GM21717 (cell line): ENCODE measurements at regions not wholly inside any gene's neighbourhood (a gene's known extent, or its start where the extent isn't known, plus 50 kb on each side); places are given as distances from the start of the nearest gene placed in this dataset.

Experiments
- ATAC-seq: cut with Tn5 transposase; IDR thresholded peaks from one replicate; pipeline ENCODE4 v1.9.1; 2021; ENCODE audit warnings: mild to moderate bottlenecking, moderate library complexity; ENCODE audit not compliant: unreplicated experiment

DNA sequence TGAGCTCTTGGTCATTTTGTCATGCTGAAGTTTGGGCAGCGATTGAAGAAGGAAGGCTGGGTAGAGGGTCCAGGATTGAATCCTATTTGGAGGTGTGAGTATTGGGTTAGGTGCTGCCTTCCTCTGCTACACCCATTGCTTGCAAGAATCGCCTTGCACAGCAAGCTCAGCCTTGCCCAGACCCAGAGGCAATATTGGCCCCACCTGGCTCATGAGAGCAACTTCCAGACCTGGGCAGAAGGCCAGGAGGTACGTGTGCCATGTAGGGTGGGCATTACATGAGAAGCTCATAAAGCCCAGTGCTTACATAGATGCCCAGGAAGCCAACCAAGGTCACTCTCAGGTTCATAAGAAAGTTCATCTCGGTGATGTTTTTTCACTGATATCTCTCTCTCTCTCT lies 718.0 kb downstream of the EFNB2 start:
- ATAC-seq = no peak

DNA sequence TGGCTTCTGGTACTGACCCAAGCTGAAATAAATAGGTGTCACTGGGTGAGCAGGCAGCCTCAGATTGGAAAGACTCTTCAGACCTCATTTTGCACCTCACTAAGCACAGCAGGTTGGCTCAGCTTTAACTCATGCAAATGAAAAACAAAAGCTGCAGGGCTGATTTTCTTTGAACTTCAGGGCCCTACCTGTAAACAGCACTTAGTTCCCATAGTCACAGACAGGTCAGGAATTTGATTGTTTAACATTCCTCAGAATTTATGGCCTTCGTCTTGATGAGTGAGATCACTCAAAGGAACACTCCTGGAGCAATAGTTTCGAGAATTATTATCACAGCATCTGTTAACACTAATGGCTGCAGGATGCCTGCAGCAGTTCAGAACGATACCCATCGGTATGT lies 718.5 kb downstream of the EFNB2 start:
- ATAC-seq = no peak

GRCh38 chr13:105814902-105815250 lies 720.6 kb downstream of the EFNB2 start:
- ATAC-seq = no peak

DNA sequence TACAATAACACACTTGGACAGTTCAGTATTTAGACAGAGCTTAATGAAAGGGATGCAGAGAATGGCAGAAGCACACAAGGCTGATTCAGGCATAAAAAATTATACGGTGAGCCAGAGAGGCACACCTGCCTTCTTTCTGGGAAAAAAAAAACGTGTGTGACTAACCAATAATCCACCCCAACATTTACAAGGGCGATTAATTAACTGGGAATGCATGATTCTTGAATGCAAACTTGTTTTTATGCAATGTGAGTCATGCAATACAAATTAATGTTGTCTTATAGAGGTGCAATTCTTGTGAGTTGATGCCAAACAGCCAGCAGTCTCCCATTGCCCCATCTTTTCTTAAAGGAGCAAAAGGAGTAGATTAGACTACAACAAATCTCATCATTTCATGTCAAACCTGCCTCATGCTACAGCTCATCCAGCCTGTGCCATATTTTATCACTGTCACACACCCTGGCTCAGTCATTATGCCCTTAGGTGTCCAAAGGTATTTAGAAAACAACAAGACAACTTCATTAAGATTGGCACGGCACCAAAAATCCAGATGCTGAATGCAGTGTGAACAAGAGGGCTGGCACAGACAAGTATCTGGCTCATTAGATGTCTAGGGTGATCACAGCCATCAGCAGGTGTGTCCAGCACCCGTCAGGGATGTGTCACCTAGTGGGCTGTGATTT lies 721.1 kb downstream of the EFNB2 start:
- no peak for ATAC-seq

DNA sequence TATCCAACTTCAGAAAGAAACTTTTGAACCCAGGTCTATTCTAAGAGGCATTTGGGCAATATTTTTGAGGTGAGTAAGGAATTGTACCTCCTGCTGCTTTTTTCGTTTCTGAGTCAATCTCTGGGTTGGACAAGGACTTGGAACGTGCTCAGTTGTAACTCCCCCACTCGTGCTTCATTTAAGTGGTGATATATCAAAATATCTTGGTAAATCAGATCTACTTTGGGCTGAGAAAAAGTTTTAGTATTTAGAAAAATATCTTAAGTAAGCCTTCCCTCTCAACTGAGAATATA lies 728.9 kb downstream of the EFNB2 start:
- ATAC-seq = no peak

GRCh38 chr13:105805892-105806627 lies 729.4 kb downstream of the EFNB2 start:
- ATAC-seq = no peak

DNA sequence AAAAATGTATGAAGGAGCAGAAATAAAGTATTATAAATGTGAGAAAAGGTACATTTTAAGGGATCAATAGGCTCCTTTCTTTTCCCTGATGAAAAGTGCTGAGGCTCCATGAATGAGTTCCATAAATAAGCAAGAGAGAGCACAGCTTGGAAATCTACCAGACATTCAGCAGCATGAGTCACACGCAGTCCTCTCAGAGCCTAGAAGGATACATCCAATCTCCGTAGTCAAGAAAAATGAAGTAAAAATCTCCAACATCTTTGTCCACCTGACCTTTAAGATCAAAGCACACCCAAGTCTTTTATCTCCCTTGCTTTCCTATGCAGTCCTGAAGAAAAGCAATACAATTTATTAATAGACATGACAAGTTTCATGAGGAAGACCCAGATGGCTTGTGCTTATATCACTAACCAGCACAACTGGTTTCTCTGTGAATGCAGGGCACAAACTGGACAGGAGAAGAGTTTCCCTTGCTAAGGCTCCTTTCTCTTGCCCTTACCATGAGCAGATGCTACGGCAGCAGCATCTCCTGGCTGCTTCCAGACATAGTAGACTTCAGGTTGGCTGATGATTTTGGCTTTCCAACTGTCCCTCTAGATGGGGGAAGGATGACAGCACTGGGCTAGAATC lies 730.8 kb downstream of the EFNB2 start:
- no peak for ATAC-seq

GRCh38 chr13:105799155-105799554 lies 736.3 kb downstream of the EFNB2 start:
- no peak for ATAC-seq

DNA sequence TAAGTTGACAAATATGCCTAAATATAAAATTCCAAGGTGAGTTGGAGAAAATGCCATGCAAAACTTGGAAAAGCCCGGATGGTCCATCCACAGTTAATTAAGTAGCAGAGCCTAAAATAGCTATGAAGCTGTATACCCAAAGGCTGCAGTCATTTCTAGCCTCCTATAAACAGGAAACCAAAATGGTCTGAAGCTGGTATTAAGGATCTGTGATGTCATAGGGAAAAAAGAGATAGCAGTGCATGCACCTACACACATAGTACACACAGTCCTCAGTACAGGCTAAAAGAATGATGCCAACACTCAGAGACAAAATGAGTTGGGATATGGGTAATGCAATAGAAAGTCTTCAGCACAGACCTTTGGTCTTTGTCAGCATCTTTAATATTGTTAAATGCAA lies 736.9 kb downstream of the EFNB2 start:
- ATAC-seq = no peak

GRCh38 chr13:105796081-105796480 lies 739.4 kb downstream of the EFNB2 start:
- ATAC-seq = no peak

GRCh38 chr13:105790923-105791322 lies 744.5 kb downstream of the EFNB2 start:
- no peak for ATAC-seq

- no peak for ATAC-seq
These were observed 746.9 kb downstream of the EFNB2 start for GRCh38 chr13:105788530-105788929.

DNA sequence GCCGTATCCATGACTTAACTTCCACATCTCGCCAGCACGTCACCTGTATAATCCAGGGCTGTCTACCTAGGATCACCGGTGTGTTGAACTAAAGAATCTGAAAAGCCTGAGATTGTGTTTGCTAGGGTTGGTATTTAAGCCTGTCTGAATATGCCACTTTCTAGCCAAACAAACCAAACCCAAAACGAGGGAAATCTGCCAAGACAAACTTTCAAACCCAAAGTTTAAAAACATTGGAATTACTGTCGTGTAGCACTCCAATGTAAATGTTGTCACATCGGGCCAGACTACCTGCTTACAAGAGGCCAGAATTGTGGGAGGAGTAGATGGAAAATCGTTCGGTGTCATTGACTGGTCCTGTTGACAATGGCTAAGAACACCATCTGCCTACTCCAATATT lies 747.8 kb downstream of the EFNB2 start:
- no peak for ATAC-seq

GRCh38 chr13:105785436-105785835 lies 750.0 kb downstream of the EFNB2 start:
- no peak for ATAC-seq

DNA sequence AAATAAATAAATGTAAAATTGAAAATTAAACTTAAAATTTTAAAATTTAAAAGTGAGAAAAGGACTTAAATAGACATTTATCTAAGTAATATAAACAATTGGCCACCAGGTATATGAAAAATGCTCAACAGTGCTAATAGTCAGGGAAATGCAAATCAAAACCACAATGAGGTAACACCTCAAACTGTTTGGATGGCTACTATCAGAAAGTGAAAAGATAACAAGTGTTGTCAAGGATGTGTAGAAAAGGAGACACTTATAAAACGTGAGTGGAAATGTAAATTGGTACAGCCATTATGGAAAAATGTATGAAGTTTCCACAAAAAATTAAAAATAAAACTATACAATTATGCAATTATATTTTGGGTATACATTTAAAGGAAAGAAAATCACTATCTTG lies 752.2 kb downstream of the EFNB2 start:
- no peak for ATAC-seq

DNA sequence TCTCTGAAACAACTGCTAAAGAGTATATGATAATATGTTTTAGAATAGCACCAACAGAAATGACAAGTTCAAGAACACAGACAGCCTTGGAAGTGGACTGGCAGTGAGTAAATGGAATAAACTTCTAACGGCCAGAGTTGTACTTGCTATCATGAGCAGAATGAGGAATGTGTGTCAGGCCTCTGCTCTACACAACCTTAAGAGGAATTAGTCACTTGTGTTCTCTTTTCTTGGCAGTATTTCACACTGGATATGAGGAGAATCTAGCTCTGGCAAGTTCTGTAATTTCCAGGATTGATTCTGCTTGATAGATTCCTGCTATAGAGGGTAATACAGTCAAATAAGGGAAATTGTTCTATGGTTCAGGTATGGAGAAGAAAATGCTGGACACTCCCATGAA lies 757.3 kb downstream of the EFNB2 start:
- no peak for ATAC-seq

GRCh38 chr13:105774739-105775460 lies 760.6 kb downstream of the EFNB2 start:
- ATAC-seq = no peak

- no peak for ATAC-seq
These were observed 761.5 kb downstream of the EFNB2 start for GRCh38 chr13:105773863-105774538.

DNA sequence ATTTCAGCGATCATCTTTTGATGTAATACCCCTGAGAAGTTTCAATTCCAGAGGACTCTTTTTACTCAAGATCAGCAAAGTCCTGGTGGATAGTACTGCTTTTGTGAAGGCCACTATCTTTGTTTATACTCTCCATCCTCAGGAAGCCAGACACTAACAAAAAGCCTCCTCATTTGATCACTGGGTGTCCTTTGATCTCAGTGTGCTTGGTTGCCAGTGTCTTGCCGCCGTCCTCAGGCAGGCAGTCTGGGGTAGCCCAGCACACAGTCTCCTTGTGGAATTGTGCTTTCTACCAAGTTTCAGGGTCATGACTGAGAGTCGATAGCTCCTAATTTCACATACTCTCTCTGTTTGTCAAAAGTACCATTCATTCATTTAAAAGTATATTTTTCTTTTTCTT lies 762.2 kb downstream of the EFNB2 start:
- no peak for ATAC-seq

DNA sequence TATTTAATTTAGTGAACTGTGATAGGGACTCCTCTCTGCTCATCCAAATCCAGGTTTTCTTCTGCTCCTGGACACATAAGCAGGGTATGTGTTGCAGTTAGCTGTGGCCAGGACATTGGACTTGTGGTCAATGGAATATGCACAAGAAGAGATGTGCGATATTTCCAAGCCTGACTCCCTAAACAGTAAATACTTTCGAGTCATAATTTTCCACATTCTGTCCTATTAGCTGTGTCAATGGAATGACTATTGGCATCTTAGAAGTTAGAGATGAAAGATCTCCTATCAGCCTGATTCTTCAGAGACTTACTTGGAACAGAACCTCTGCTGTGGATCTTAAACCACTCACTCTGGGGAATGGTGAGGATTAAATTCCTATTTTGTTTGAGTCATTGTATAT lies 771.0 kb downstream of the EFNB2 start:
- no peak for ATAC-seq

GRCh38 chr13:105763851-105764250 lies 771.6 kb downstream of the EFNB2 start:
- ATAC-seq = no peak
